Gastroesophageal sphincter (tissue), 3 donors: ENCODE measurements at regions not wholly inside any gene's neighbourhood (a gene's known extent, or its start where the extent isn't known, plus 50 kb on each side); places are given as distances from the start of the nearest gene placed in this dataset.

Experiments
- CTCF ChIP-seq, 4 experiments: fragments of 200-600 bp in 2 of 4; fragments of 450-650 bp in 2 of 4; sonication (generic) in 1 of 4; IDR thresholded peaks; one replicate each; pipeline ENCODE4 v1.5.1; 2017 to 2019; ENCODE audit warnings: antibody characterized with exemption in 4 of 4, mild to moderate bottlenecking in 2 of 4, moderate library complexity in 2 of 4
- POLR2A ChIP-seq, 2 donors: fragments of 450-650 bp; IDR thresholded peaks; one replicate each; pipeline ENCODE4 v1.6.1; 2017; ENCODE audit warnings: antibody characterized with exemption in 2 of 2, mild to moderate bottlenecking in 2 of 2, moderate library complexity in 1 of 2
- POLR2AphosphoS5 ChIP-seq: sonication (generic); formaldehyde crosslinking; IDR thresholded peaks from one replicate; pipeline ENCODE4 v1.6.1; 2017; ENCODE audit warnings: antibody characterized with exemption

GRCh38 chr2:226066873-226067272 is 667.4 kb downstream of the NYAP2 start:
- TF ChIP-seq POLR2AphosphoS5 (no peak), CTCF (IDR thresholded peaks at IDR 0.05) (no peak), POLR2A (IDR thresholded peaks at IDR 0.05) (no peak)
